ENCODE measurements at regions not wholly inside any gene's neighbourhood (a gene's known extent, or its start where the extent isn't known, plus 50 kb on each side); places are given as distances from the start of the nearest gene placed in this dataset.

Small RNA genes lying in the stretch of these regions (small RNA-seq; reads per million reads assigned to genes)
- gene MIR4771-1, result 0 reads per million in 4 donors
